DMS53 (cell line): ENCODE measurements at regions not wholly inside any gene's neighbourhood (a gene's known extent, or its start where the extent isn't known, plus 50 kb on each side); places are given as distances from the start of the nearest gene placed in this dataset.

Experiments
- DNase-seq: peaks from one replicate; lab custom pipeline; 2025; lab: John Stamatoyannopoulos, UW

GRCh38 chr6:14328163-14328562, 210.6 kb downstream of the CD83 start:
- no peak for DNase-seq

GRCh38 chr6:14333556-14334305, 216.2 kb downstream of the CD83 start:
- no peak for DNase-seq

GRCh38 chr6:14335071-14335470, 217.5 kb downstream of the CD83 start:
- DNase-seq = no peak

DNA sequence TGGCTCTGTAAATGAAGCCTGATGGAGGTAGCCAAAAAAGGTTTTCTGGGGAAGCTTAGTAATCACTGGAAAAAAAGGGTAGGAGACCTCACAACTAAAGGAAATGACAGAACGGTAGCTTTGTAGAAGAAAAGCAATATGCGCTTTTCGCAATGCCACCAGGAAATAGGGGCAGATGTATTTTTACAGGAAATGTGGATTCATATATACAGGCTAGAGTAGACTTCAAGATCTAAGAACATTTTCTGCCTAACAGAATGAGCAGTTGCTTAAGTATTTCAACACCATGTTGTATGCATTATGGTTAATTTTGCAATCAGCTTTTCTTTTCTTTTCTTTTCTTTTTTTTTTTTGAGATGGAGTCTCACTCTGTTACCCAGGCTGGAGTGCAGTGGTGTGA, 219.6 kb downstream of the CD83 start:
- DNase-seq = no peak

GRCh38 chr6:14339172-14339571, 221.6 kb downstream of the CD83 start:
- DNase-seq = no peak

DNA sequence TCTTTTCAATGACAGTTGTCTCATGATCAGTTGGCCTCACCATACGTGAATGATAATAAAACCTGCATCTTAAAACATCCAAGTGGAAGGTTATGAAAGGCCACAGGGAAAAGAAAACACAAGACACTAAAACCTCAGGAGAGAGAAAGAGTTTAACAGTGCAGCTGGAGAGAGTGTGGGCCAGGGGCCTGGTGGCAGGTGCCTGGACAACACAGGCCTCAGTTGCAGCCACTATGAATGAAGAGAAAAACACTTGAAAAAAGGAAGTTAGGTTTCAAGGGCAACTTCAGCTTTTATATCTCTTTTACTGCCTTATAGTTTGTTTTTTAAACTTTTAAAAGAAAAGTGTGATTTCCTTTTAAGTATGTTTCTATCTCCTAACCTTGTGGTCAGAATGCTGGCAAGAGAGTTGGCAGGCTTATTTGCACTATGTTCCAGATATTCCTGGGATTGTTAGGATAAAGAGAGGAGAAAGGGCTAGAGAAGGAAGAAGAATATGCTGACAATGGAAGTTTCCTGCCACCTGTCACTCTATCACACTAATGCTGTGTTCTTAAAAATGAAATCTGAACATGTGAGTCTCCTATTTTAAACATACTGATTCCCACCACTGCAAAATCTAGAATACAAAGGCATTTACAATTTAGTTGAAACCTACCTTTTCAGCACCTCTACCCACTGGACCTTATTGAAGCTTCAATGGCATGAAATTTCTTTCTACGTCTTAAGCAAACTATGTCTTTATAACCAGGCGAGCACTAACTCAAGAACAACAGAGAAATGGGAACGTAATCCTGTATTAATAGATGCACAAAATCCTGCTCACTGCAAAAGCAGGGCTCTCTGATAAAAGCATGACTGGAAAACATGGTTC, 222.4 kb downstream of the CD83 start:
- no peak for DNase-seq

- DNase-seq = no peak
Measured at GRCh38 chr6:14344486-14344885, 226.9 kb downstream of the CD83 start.

DNA sequence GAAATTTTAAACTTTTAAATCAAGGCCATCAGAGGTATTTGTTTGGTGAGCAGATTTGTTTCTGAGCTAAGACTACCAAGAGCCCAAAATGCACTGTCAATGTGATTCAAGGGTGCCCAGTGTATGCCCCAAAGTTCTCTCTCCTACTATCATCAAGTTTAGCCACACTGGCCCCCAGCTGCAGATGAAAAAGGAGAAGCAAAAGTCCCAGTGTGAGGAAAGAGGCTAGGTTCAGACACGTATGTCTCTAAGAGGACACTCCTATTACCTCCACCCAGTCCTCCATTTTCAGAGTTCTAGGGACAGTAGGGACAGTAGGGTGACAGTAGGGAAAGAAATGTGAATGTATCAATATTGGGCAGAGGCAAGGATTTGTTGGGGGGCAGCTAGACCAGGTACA, 230.8 kb downstream of the CD83 start:
- DNase-seq = no peak

- DNase-seq = no peak
Measured at GRCh38 chr6:14349507-14349906, 231.9 kb downstream of the CD83 start.

GRCh38 chr6:14350210-14350609, 232.6 kb downstream of the CD83 start:
- no peak for DNase-seq

DNA sequence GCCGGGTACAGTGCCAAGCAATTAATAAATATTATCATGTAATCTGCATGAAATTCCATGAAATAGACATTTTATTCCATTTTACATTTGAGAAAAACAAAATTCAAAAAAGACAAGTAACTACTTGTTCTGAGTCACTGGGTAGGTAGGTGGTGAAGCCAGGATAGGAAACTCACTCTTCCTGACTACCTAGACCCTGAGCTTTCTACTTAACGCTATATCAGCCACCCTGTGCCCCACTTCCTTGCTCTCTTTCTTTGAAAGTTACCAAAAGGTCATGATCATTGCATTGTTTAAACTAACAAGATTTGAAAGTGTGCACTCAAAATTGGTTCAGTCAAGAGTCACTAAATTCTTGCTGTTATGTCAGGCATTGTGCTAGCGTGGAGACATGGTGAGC, 235.7 kb downstream of the CD83 start:
- no peak for DNase-seq

DNA sequence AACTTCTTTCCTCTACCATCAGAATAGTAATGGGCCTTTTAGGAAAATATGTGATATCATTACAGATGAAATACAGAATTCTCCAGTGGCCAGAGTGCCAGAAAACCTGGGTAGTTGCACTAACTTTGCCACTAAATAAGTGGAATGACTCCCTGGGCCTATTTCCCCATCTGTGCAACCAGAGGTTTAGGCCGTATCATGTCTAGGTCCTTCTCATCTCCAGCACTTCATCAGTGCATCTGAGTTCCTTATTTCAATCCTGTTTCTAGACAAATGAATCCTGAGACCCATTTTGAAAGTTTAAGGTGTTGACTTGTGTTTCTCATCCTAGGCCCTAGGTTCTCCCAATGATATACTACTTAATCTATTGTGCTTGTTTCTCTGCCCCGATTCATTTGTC, 236.2 kb downstream of the CD83 start:
- no peak for DNase-seq

DNA sequence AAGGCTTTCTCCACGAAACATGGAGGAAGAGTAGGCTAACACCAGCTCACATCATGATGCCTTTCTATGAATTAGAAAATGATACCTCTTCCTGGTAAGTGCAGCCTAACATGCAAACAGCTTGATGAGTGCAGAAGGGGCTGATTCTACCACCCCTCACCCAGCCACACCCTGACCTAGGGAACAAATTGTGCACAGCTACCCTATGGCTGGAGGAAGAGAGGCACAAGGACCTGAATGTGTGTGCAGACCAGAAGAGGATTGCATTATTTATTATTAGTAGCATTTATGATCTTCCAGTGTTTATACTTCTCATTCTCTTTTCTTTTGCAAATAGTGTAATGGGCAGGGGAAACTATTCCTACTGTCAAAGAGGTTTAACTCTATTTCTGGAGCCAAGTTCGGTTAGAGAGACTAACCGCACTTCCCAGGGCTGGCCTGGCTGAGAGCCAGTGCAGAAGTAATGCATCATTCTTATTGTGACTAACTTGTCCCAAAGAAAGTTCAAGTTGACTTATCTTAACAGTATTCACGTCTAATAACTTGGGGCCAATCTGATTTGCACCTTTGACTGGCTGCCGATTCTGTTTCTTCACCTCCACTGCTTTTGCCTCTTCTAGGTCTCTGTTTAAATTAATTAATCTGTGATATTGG, 237.5 kb downstream of the CD83 start:
- DNase-seq = no peak

GRCh38 chr6:14359438-14359837, 241.9 kb downstream of the CD83 start:
- no peak for DNase-seq

DNA sequence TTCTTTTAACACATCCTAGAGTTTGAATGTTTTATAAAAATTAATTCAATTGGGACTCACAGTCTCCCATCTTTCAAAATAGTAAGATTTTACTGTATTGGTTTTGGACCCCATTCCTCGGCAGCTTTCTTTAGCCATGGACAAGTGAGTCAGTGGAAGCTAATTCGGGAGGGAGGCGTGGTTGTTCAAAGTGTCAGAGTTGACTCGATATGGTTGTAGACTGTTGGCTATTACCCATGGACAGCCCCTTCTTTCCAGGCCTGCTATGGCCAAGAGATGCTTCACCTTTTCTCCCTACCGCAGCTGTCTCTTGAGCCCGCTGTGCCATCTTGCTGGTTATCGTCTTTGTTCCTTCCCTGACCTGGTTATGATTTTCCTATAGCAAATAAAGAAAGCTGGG, 243.0 kb downstream of the CD83 start:
- DNase-seq = no peak

DNA sequence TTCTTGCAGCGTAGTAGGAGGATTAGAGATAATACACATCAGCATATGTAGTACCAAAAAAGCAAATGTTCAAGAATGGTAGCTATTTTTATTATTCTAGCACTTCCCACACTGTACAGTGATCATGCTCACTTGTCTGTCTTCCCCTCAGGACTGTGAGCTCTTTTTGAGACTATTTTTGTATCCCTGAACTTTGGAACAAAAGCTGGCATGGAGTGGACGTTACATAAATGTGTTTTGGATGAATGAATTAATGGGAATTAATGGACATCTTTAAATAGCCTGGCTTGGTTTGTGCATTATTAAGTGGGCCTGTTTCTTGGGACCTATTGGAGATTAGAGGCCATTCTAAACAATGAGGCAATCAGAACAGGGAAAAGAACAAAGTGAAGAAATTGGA, 243.7 kb downstream of the CD83 start:
- no peak for DNase-seq

- peak; percentile 10 for DNase-seq
Measured at GRCh38 chr6:14361956-14362587, 244.5 kb downstream of the CD83 start.

GRCh38 chr6:14364370-14364769, 246.8 kb downstream of the CD83 start:
- no peak for DNase-seq

DNA sequence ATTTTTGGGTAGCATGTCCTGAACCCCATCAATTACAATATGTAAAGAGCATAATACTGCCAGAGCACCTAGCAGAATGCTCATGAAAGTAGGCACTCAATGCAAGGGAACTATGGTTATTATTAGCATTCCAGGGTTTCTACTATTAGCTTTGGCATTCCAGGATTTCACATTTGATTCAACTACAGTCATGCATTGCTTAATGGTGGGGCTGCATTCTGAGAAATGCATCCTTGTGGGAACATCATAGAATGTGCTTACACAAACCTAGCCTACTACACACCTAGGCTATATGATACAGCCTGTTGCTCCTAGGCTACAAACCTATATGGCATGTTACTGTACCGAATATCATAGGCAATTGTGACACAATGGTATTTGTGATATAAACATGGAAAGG, 247.8 kb downstream of the CD83 start:
- no peak for DNase-seq

DNA sequence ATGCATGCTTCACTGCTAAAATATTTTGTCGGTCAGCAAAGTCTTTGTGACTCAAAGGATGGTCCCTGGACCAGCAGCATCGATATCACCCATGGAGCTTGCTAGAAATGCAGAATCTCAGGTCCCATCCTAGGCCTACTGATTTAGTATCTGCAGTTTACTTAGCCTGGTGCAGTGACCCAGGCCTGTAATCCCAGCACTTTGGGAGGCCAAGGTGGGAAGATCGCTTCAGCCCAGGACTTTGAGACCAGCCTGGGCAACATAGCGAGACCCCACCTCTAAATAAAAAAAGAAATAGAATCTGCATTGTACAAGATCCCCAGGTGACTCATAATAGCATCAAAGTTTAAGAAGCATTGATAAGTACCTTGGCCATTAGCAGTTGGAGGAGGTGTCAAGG, 248.7 kb downstream of the CD83 start:
- no peak for DNase-seq

DNA sequence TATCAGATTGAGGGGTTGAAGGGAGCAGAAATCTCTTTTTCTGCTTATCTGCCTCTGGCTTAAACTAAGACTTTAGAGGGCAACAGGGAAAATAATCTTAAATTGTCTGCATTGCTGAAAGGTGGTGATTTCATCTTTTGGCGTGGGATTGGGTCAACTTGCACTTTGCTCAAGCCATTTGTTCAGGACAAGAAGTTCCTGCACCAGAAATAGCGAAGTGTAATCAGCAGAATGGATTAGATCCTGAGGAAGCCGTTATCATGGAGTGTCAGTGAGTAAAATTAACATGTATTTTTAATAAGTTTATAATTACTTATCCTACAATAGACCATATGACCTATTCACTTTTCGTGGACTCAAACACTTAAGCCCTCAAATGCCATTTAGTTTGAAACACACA, 249.3 kb downstream of the CD83 start:
- no peak for DNase-seq

DNA sequence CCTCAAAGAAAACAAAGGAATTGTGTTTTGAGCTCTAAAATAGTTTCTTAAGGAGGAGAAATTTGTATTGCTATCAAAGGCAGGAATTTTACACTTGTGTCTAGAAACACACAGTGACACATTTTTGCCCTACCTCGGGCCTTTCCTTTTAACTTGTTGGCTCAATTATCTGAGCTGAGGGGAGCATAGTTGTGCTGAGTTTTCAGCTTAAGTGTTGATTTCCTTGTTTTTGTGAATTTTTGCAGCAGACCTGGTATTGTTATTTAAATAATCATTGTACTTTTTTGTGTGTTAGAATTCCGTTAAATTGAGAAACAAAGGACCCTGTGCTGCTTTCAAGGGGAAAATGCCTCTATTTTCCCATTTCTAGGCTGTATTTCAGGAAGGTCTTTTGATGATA, 249.7 kb downstream of the CD83 start:
- no peak for DNase-seq

GRCh38 chr6:14369717-14370116, 252.1 kb downstream of the CD83 start:
- no peak for DNase-seq
